Islet of Langerhans (tissue), 1 donor: ENCODE measurements at regions not wholly inside any gene's neighbourhood (a gene's known extent, or its start where the extent isn't known, plus 50 kb on each side); places are given as distances from the start of the nearest gene placed in this dataset.

ENCODE experiments used
- FAIRE-seq: peaks from one replicate; lab custom pipeline; 2011; peaks lifted over from hg19 to GRCh38; lab: Jason Lieb, UNC

- no peak for FAIRE-seq
Observed at GRCh38 chr3:135740211-135740610, 225.3 kb upstream of the PPP2R3A start.

GRCh38 chr3:135740751-135741150, 224.8 kb upstream of the PPP2R3A start:
- no peak for FAIRE-seq

- no peak for FAIRE-seq
Observed at GRCh38 chr3:135751991-135752390, 213.5 kb upstream of the PPP2R3A start.

- FAIRE-seq = no peak
Observed at GRCh38 chr3:135752851-135753250, 212.7 kb upstream of the PPP2R3A start.

GRCh38 chr3:135753506-135753905, 212.0 kb upstream of the PPP2R3A start:
- no peak for FAIRE-seq

GRCh38 chr3:135755330-135756105, 210.0 kb upstream of the PPP2R3A start:
- no peak for FAIRE-seq

GRCh38 chr3:135756106-135756668, 209.3 kb upstream of the PPP2R3A start:
- no peak for FAIRE-seq

GRCh38 chr3:135757421-135757820, 208.1 kb upstream of the PPP2R3A start:
- no peak for FAIRE-seq

- FAIRE-seq = no peak
Observed at GRCh38 chr3:135758961-135759360, 206.6 kb upstream of the PPP2R3A start.

GRCh38 chr3:135759651-135760050, 205.9 kb upstream of the PPP2R3A start:
- FAIRE-seq = no peak

GRCh38 chr3:135760581-135760980, 204.9 kb upstream of the PPP2R3A start:
- no peak for FAIRE-seq

- no peak for FAIRE-seq
Observed at GRCh38 chr3:135762188-135762856, 203.2 kb upstream of the PPP2R3A start.

- no peak for FAIRE-seq
Observed at GRCh38 chr3:135766115-135766514, 199.4 kb upstream of the PPP2R3A start.

GRCh38 chr3:135771760-135772159, 193.8 kb upstream of the PPP2R3A start:
- peak; percentile 85 for FAIRE-seq

GRCh38 chr3:135779024-135779423, 186.5 kb upstream of the PPP2R3A start:
- FAIRE-seq = no peak

- no peak for FAIRE-seq
Observed at GRCh38 chr3:135779590-135780235, 185.8 kb upstream of the PPP2R3A start.

- FAIRE-seq = no peak
Observed at GRCh38 chr3:135781026-135781815, 184.3 kb upstream of the PPP2R3A start.

- FAIRE-seq = no peak
Observed at GRCh38 chr3:135784557-135784956, 181.0 kb upstream of the PPP2R3A start.

- FAIRE-seq = no peak
Observed at GRCh38 chr3:135788146-135788545, 177.4 kb upstream of the PPP2R3A start.

GRCh38 chr3:135788978-135789377, 176.6 kb upstream of the PPP2R3A start:
- no peak for FAIRE-seq

- FAIRE-seq = no peak
Observed at GRCh38 chr3:135792174-135792573, 173.4 kb upstream of the PPP2R3A start.

- FAIRE-seq = no peak
Observed at GRCh38 chr3:135792858-135793475, 172.6 kb upstream of the PPP2R3A start.
